OCI-LY3 (cell line): ENCODE measurements at regions not wholly inside any gene's neighbourhood (a gene's known extent, or its start where the extent isn't known, plus 50 kb on each side); places are given as distances from the start of the nearest gene placed in this dataset.

Experiments used
- EZH2phosphoT487 ChIP-seq: fragments of 200-600 bp; shearing (Covaris generic); IDR thresholded peaks from 2 replicates; pipeline ENCODE4 v1.6.1; 2018; ENCODE audit warnings: antibody characterized with exemption, mixed run types, low read depth
- TF ChIP-seq, protein P1 (sequence below): fragments of 200-600, 300-600 bp; sonication (generic); IDR thresholded peaks from 2 replicates; pipeline ENCODE4 v1.5.1; 2014; ENCODE audit warnings: antibody characterized with exemption, low read length, low read depth

DNA sequence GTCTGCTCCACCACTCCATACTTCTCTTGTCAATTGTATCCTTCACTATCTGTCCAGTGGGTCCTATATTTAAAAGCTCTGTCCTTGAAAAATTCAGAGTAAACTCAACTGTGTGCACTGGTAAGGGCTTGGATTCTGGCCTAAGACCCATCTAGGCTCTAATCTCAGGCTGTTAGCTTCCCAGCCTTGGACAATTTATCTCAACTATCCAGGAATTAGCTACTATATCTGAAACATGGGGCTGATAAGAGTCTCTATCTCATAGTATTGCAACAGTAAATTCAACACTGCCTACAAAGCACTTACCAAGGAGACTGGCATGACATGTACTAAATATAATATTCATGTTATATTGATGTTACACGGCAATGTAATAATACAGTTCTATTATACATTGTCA, 303.4 kb downstream of the XPNPEP1 start:
- TF ChIP-seq, protein P1, sequence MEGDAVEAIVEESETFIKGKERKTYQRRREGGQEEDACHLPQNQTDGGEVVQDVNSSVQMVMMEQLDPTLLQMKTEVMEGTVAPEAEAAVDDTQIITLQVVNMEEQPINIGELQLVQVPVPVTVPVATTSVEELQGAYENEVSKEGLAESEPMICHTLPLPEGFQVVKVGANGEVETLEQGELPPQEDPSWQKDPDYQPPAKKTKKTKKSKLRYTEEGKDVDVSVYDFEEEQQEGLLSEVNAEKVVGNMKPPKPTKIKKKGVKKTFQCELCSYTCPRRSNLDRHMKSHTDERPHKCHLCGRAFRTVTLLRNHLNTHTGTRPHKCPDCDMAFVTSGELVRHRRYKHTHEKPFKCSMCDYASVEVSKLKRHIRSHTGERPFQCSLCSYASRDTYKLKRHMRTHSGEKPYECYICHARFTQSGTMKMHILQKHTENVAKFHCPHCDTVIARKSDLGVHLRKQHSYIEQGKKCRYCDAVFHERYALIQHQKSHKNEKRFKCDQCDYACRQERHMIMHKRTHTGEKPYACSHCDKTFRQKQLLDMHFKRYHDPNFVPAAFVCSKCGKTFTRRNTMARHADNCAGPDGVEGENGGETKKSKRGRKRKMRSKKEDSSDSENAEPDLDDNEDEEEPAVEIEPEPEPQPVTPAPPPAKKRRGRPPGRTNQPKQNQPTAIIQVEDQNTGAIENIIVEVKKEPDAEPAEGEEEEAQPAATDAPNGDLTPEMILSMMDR: no peak
- no peak for TF ChIP-seq EZH2phosphoT487
